GM20000 (cell line): ENCODE measurements at regions not wholly inside any gene's neighbourhood (a gene's known extent, or its start where the extent isn't known, plus 50 kb on each side); places are given as distances from the start of the nearest gene placed in this dataset.

Source experiments
- DNase-seq: peaks from one replicate; pipeline ENCODE4 v3.0.0; 2012; ENCODE audit warnings: low spot score
- TF ChIP-seq, protein P1 (sequence below): IDR thresholded peaks from 2 replicates; pipeline ENCODE4 v1.5.1; 2012; ENCODE audit warnings: mild to moderate bottlenecking, control low read depth; ENCODE audit errors: extremely low read depth, missing control alignments

- TF ChIP-seq, protein P1, sequence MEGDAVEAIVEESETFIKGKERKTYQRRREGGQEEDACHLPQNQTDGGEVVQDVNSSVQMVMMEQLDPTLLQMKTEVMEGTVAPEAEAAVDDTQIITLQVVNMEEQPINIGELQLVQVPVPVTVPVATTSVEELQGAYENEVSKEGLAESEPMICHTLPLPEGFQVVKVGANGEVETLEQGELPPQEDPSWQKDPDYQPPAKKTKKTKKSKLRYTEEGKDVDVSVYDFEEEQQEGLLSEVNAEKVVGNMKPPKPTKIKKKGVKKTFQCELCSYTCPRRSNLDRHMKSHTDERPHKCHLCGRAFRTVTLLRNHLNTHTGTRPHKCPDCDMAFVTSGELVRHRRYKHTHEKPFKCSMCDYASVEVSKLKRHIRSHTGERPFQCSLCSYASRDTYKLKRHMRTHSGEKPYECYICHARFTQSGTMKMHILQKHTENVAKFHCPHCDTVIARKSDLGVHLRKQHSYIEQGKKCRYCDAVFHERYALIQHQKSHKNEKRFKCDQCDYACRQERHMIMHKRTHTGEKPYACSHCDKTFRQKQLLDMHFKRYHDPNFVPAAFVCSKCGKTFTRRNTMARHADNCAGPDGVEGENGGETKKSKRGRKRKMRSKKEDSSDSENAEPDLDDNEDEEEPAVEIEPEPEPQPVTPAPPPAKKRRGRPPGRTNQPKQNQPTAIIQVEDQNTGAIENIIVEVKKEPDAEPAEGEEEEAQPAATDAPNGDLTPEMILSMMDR = no peak
- DNase-seq = no peak
Observed at GRCh38 chr15:55007561-55007960, 189.2 kb downstream of the RSL24D1 start.

DNA sequence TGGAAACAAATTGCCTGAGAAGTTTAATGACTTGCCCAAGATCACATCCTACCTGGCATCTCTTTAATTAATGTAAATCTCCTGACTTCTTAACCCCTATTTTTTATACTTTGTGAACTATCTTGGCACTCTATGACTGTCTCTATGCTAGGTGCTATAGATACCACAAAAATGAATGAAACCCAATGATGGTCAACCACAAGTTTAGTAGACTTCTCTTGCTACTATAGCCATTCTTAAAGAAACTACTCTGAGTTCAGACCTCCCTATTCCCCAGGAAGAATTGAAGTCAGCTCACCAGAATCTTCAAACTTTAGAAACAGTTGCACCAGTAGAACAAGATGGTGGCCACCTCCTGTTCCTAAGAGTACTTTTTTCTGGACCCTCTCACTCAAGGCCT lies 191.1 kb downstream of the RSL24D1 start:
- TF ChIP-seq, protein P1 = no peak

GRCh38 chr15:55003965-55004873 lies 192.5 kb downstream of the RSL24D1 start:
- TF ChIP-seq, protein P1 = no peak

More for the DNA sequence above, 191.1 kb downstream of the RSL24D1 start:
- no peak for DNase-seq

DNA sequence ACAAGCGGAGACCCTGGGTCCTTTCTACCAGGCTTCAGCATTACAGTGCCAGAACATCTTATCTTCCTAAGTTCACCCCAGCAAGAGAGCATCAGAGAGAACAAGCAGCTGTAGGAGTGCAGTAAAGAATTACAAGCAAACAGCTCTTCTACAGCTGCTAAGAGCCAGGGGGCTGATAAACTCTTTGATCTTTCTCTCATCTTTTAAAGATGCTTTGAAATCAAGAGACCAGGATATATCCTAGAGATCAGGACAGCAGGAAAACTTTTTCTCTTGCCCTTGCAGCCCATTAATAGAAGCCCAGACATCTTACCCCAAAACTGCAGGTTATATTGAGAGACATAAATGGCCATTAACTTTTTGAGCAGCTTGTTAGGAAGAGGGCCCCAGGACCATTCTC lies 198.1 kb downstream of the RSL24D1 start:
- no peak for DNase-seq
- TF ChIP-seq, protein P1 = no peak

More at GRCh38 chr15:55003965-55004873, 192.5 kb downstream of the RSL24D1 start:
- DNase-seq = no peak

- TF ChIP-seq, protein P1 = no peak
- no peak for DNase-seq
Observed at GRCh38 chr15:54990793-54991192, 205.9 kb downstream of the RSL24D1 start.

GRCh38 chr15:54987881-54988280 lies 208.9 kb downstream of the RSL24D1 start:
- DNase-seq = no peak
- TF ChIP-seq, protein P1 = no peak

GRCh38 chr15:54979964-54980363 lies 216.8 kb downstream of the RSL24D1 start:
- no peak for DNase-seq
- TF ChIP-seq, protein P1 = no peak
